HCT116 (cell line): ENCODE measurements at regions not wholly inside any gene's neighbourhood (a gene's known extent, or its start where the extent isn't known, plus 50 kb on each side); places are given as distances from the start of the nearest gene placed in this dataset.

Source experiments
- ATAC-seq: fragments of 200-7000 bp; cut with Tn5 transposase; 2 replicates; pipeline ENCODE4 v1.9.1; 2020; ENCODE audit warnings: mild to moderate bottlenecking, moderate library complexity
- BruUV-seq: library from RNA; stranded (reverse); fragments of 400-500 nt; replicated peaks from 2 replicates; lab custom pipeline; 2021; lab: Mats Ljungman, UMichigan
- CTCF ChIA-PET: fragments of 300-600 bp; sonication (Branson Sonifier 250); formaldehyde crosslinking; loops from one replicate; lab custom pipeline; 2021; ENCODE audit warnings: antibody characterized with exemption; lab: Charles Lee
- POLR2A ChIA-PET: fragments of 300-600, 350-600 bp; sonication (Branson Sonifier 250); formaldehyde crosslinking; loops from one replicate; lab custom pipeline; 2021; ENCODE audit warnings: antibody characterized with exemption; lab: Charles Lee
- RAD21 ChIA-PET, 2 experiments: fragments of 300-600 bp; sonication (Branson Sonifier 250); formaldehyde crosslinking; loops; one replicate each; lab custom pipeline; 2023; ENCODE audit warnings: low total read pairs in 2 of 2; ENCODE audit not compliant: uncharacterized antibody in 2 of 2, unreplicated experiment in 2 of 2, low non-redundant PET in 1 of 2; lab: Charles Lee
- DNase-seq: peaks from one replicate; pipeline ENCODE4 v3.0.0-alpha.2; 2010; ENCODE audit warnings: low read depth, low spot score
- H2AFZ ChIP-seq: fragments of 200-600 bp; shearing (Covaris generic), sonication (generic); 2 replicates; pipeline ENCODE4 v1.6.1; 2017; ENCODE audit warnings: low read depth, mixed run types, mixed read lengths, antibody characterized with exemption, low read length; ENCODE audit not compliant: poor library complexity, severe bottlenecking
- H3K27ac ChIP-seq: 2 replicates; pipeline ENCODE4 v1.5.1; 2012; ENCODE audit warnings: low read depth, low read length
- H3K27me3 ChIP-seq: fragments of 200-600 bp; sonication (generic); 2 replicates; pipeline ENCODE4 v1.6.1; 2016; ENCODE audit warnings: mixed run types, low read length, mixed read lengths; ENCODE audit not compliant: insufficient read depth
- H3K36me3 ChIP-seq, 2 experiments: fragments of 200-500 bp in 1 of 2; fragments of 200-600 bp in 1 of 2; sonication (Bioruptor generic) in 1 of 2; sonication (generic) in 1 of 2; 2 replicates each; pipeline versions ENCODE4 v1.5.1 to v1.6.1; 2014 to 2016; ENCODE audit warnings: low read length in 2 of 2, inconsistent platforms in 1 of 2, mixed read lengths in 1 of 2, mixed run types in 1 of 2; ENCODE audit not compliant: insufficient read depth in 2 of 2, control insufficient read depth in 1 of 2
- H3K4me1 ChIP-seq, 2 experiments: fragments of 200-600 bp in 1 of 2; sonication (generic) in 1 of 2; 2 replicates each; pipeline versions ENCODE4 v1.5.1 to v1.6.1; 2012 to 2017; ENCODE audit warnings: low read length in 2 of 2, inconsistent platforms in 1 of 2, mild to moderate bottlenecking in 1 of 2, mixed read lengths in 1 of 2, mixed run types in 1 of 2, moderate library complexity in 1 of 2; ENCODE audit not compliant: insufficient read depth in 2 of 2, control insufficient read depth in 1 of 2
- H3K4me2 ChIP-seq: fragments of 200-600 bp; sonication (generic); 2 replicates; pipeline ENCODE4 v1.6.1; 2017; ENCODE audit warnings: mixed run types, low read length, mixed read lengths
- H3K4me3 ChIP-seq, 2 experiments: fragments of 200-600 bp in 1 of 2; sonication (generic) in 1 of 2; replicated peaks in 1 of 2; 2 replicates each; pipeline ENCODE4 v1.5.1; 2011 to 2016; ENCODE audit warnings: low read length in 2 of 2, control low read depth in 1 of 2, low read depth in 1 of 2, mild to moderate bottlenecking in 1 of 2, mixed read lengths in 1 of 2, mixed run types in 1 of 2
- H3K79me2 ChIP-seq: fragments of 200-600 bp; sonication (generic); 2 replicates; pipeline ENCODE4 v1.6.1; 2017; ENCODE audit warnings: mild to moderate bottlenecking, mixed run types, low read length, moderate library complexity, mixed read lengths; ENCODE audit not compliant: insufficient read depth
- H3K9ac ChIP-seq: fragments of 200-600 bp; sonication (generic); 2 replicates; pipeline ENCODE4 v1.6.1; 2016; ENCODE audit warnings: low read length, mixed read lengths
- H3K9me2 ChIP-seq: fragments of 200-600 bp; sonication (generic), shearing (Covaris generic); 2 replicates; pipeline ENCODE4 v1.6.1; 2017; ENCODE audit warnings: mixed run types, mild to moderate bottlenecking, moderate library complexity; ENCODE audit not compliant: insufficient read depth
- H3K9me3 ChIP-seq, 2 experiments: fragments of 200-500 bp in 1 of 2; fragments of 200-600 bp in 1 of 2; sonication (Bioruptor generic) in 1 of 2; sonication (generic) in 1 of 2; 2 replicates each; pipeline ENCODE4 v1.6.1; 2014 to 2017; ENCODE audit warnings: low read length in 2 of 2, mixed read lengths in 2 of 2, inconsistent platforms in 1 of 2, low read depth in 1 of 2, mild to moderate bottlenecking in 1 of 2, mixed run types in 1 of 2, moderate library complexity in 1 of 2; ENCODE audit not compliant: control insufficient read depth in 1 of 2, insufficient read depth in 1 of 2
- H4K20me1 ChIP-seq: fragments of 200-600 bp; sonication (generic), shearing (Covaris generic); 2 replicates; pipeline ENCODE4 v1.6.1; 2017; ENCODE audit warnings: mixed run types, mild to moderate bottlenecking, moderate library complexity; ENCODE audit not compliant: insufficient read depth
- CEBPB ChIP-seq: IDR thresholded peaks from 2 replicates; pipeline ENCODE4 v1.6.1; 2012; ENCODE audit warnings: low read depth
- EZH2 ChIP-seq: fragments of 200-600 bp; sonication (generic); IDR thresholded peaks from 2 replicates; pipeline ENCODE4 v1.6.1; 2017; ENCODE audit warnings: antibody characterized with exemption, mixed run types
- JUND ChIP-seq: IDR thresholded peaks from 2 replicates; pipeline ENCODE4 v1.6.1; 2012
- POLR2AphosphoS5 ChIP-seq: IDR thresholded peaks from 2 replicates; pipeline ENCODE4 v1.6.1; 2011; ENCODE audit warnings: mild to moderate bottlenecking, low read depth, low read length, moderate library complexity
- SP1 ChIP-seq: IDR thresholded peaks from 2 replicates; pipeline ENCODE4 v1.6.1; 2012; ENCODE audit warnings: low read depth
- ZNF274 ChIP-seq: fragments of 200-500 bp; sonication (Bioruptor generic); IDR thresholded peaks from 2 replicates; pipeline ENCODE4 v1.6.1; 2014; ENCODE audit warnings: mild to moderate bottlenecking, low read depth, low read length, inconsistent platforms
- intact Hi-C: fragments of 100-400 bp; cut with micrococcal nuclease; formaldehyde crosslinking; loops from 2 replicates; pipeline ENCODE4 v1.10.0; 2022
- TF ChIP-seq, protein P1 (sequence below): IDR thresholded peaks from 2 replicates; pipeline ENCODE4 v1.6.1; 2012
- TF ChIP-seq, protein P2 (sequence below), 3 experiments: fragments of 200-600 bp in 1 of 3; sonication (generic) in 1 of 3; IDR thresholded peaks in 2 of 3; conservative IDR thresholded peaks in 1 of 3; 2 replicates each; pipeline ENCODE4 v1.5.1; 2012 to 2017; ENCODE audit warnings: low read depth in 2 of 3, low read length in 2 of 3, antibody characterized with exemption in 1 of 3, borderline replicate concordance in 1 of 3, control low read depth in 1 of 3, mild to moderate bottlenecking in 1 of 3, mixed read lengths in 1 of 3, mixed run types in 1 of 3, moderate library complexity in 1 of 3; ENCODE audit not compliant: insufficient read depth in 1 of 3

DNA sequence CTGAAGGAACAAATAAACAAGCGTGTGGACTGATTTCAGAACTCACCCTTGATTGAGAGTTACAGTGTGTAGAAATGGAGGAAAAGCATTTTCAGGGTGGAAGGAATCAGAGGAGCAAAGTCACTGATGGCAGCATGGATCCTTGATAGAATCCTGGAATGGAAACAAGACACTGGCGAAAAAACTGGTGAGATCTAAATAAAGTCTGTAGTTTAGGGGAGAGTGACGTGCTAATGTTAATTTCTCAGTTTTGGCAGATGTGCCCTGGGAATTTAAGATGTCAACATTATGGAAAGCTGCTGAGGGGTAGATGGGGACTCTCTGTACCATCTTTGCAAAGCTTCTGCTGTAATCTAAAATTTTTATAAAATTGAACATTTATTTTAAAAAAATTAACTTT is 378.0 kb downstream of the UQCRFS1 start:
- Histone ChIP-seq H3K36me3 (no peaks in the 10 kb centered on the region), H3K27ac (no peak overlapping the region), H4K20me1 (no peaks in the 10 kb centered on the region), H3K79me2 (no peaks in the 10 kb centered on the region), H3K4me2 (no peak overlapping the region), H3K9ac (no peak overlapping the region), H3K4me3 (no peak overlapping the region), H2AFZ (no peak overlapping the region), H3K4me1 (no peaks in the 10 kb centered on the region), H3K9me3 (peaks cover 4 to 21% of the 10 kb centered on the region in 2 experiments; a peak in 2 of 4 replicates), H3K27me3 (no peaks in the 10 kb centered on the region), H3K9me2 (no peaks in the 10 kb centered on the region)
- CTCF ChIA-PET, result no interaction called here
- BruUV-seq, result no TSS peak
- POLR2A ChIA-PET, result no interaction called here
- TF ChIP-seq SP1, result no peak
- no peak for TF ChIP-seq ZNF274
- TF ChIP-seq, protein P1, sequence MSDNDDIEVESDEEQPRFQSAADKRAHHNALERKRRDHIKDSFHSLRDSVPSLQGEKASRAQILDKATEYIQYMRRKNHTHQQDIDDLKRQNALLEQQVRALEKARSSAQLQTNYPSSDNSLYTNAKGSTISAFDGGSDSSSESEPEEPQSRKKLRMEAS, result no peak
- ATAC-seq (no peak), DNase-seq (no peak)
- intact Hi-C loops, result no loop called here
- RAD21 ChIA-PET, result no interaction called here

DNA sequence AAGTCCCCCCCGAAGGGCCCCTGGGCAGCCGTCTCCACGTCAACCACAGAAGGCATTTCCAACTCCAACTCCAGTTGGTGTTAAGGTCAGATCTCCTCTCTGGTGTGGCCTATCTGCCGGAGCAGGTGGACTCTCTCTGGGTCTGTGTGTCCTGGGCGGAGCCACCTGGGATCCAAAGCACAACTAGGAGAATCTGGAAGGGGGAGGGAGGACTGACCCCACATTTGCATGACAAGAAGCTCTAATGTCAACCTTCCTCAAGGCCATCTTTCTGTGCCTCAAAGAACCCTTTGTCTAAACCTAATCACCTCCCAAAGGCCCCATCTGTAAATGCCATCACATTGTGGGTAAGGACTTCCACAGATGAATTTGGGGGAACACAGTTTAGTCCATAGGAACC is 381.5 kb downstream of the UQCRFS1 start:
- Histone ChIP-seq H2AFZ (no peak overlapping the region), H3K27me3 (no peaks in the 10 kb centered on the region), H3K4me3 (no peak overlapping the region), H3K9me2 (no peaks in the 10 kb centered on the region), H3K79me2 (no peaks in the 10 kb centered on the region), H4K20me1 (no peaks in the 10 kb centered on the region)
- ATAC-seq, result no peak
- ChIA-PET RAD21 (no interaction called here), POLR2A (no interaction called here)
- intact Hi-C loops, result no loop called here
- TF ChIP-seq, protein P2, sequence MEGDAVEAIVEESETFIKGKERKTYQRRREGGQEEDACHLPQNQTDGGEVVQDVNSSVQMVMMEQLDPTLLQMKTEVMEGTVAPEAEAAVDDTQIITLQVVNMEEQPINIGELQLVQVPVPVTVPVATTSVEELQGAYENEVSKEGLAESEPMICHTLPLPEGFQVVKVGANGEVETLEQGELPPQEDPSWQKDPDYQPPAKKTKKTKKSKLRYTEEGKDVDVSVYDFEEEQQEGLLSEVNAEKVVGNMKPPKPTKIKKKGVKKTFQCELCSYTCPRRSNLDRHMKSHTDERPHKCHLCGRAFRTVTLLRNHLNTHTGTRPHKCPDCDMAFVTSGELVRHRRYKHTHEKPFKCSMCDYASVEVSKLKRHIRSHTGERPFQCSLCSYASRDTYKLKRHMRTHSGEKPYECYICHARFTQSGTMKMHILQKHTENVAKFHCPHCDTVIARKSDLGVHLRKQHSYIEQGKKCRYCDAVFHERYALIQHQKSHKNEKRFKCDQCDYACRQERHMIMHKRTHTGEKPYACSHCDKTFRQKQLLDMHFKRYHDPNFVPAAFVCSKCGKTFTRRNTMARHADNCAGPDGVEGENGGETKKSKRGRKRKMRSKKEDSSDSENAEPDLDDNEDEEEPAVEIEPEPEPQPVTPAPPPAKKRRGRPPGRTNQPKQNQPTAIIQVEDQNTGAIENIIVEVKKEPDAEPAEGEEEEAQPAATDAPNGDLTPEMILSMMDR (IDR thresholded peaks at IDR 0.05 in 2 of 3, conservative IDR thresholded peaks at IDR 0.05 in 1 of 3; ENCODE audit: borderline replicate concordance in 1 of 3, insufficient read depth in 1 of 3, low read depth in 2 of 3, low read length in 2 of 3), result no peak
- TF ChIP-seq CEBPB (no peak), POLR2AphosphoS5 (no peak), JUND (no peak), EZH2 (no peak), ZNF274 (no peak)
- TF ChIP-seq, all 23 proteins: peak for 0
- CTCF ChIA-PET, result no interaction called here
- H3K4me1 ChIP-seq, result no peaks in the 10 kb centered on the region
- H3K9ac ChIP-seq, result no peak overlapping the region
- BruUV-seq, result no TSS peak
- no peak overlapping the region for H3K4me2 ChIP-seq
- no peak overlapping the region for H3K27ac ChIP-seq
- no peak for DNase-seq
- H3K36me3 ChIP-seq, result no peaks in the 10 kb centered on the region
- H3K9me3 ChIP-seq, result peaks cover 2 to 30% of the 10 kb centered on the region in 2 experiments; a peak in 2 of 4 replicates
